KMS-11 (cell line): ENCODE measurements at regions not wholly inside any gene's neighbourhood (a gene's known extent, or its start where the extent isn't known, plus 50 kb on each side); places are given as distances from the start of the nearest gene placed in this dataset.
A peak's percentile ranks its signal among the peaks of the same experiment; 100 is the strongest.

ENCODE experiments used
- H2AFZ ChIP-seq: fragments of 200-600 bp; sonication (generic); 2 replicates; pipeline ENCODE4 v1.6.1; 2016; ENCODE audit warnings: antibody characterized with exemption, mixed run types, low read depth
- H3K27ac ChIP-seq: fragments of 200-600 bp; sonication (generic); 2 replicates; pipeline ENCODE4 v1.6.1; 2016; ENCODE audit warnings: mild to moderate bottlenecking, mixed run types
- H3K27me3 ChIP-seq: fragments of 200-600 bp; sonication (generic); 2 replicates; pipeline ENCODE4 v1.6.1; 2017; ENCODE audit warnings: mild to moderate bottlenecking, low read depth, mixed run types, moderate library complexity; ENCODE audit not compliant: insufficient read depth
- H3K36me3 ChIP-seq: fragments of 200-600 bp; sonication (generic); 2 replicates; pipeline ENCODE4 v1.6.1; 2017; ENCODE audit warnings: mild to moderate bottlenecking, mixed run types; ENCODE audit not compliant: insufficient read depth
- H3K4me1 ChIP-seq: fragments of 200-600 bp; sonication (generic); 2 replicates; pipeline ENCODE4 v1.6.1; 2016; ENCODE audit warnings: mild to moderate bottlenecking, low read depth, mixed run types; ENCODE audit not compliant: poor library complexity, severe bottlenecking
- H3K4me2 ChIP-seq: fragments of 200-600 bp; sonication (generic); 2 replicates; pipeline ENCODE4 v1.7.0; 2016; ENCODE audit warnings: mild to moderate bottlenecking, mixed run types
- H3K4me3 ChIP-seq: fragments of 200-600 bp; sonication (generic); IDR thresholded peaks from 2 replicates; pipeline ENCODE4 v1.6.1; 2017; ENCODE audit warnings: low read depth, low read length, mixed read lengths; ENCODE audit not compliant: insufficient read depth
- H3K79me2 ChIP-seq: fragments of 200-600 bp; sonication (generic); 2 replicates; pipeline ENCODE4 v1.6.1; 2016; ENCODE audit warnings: low read depth, mixed run types; ENCODE audit not compliant: insufficient read depth
- H3K9ac ChIP-seq: fragments of 200-600 bp; sonication (generic); 2 replicates; pipeline ENCODE4 v1.6.1; 2016; ENCODE audit warnings: mild to moderate bottlenecking, mixed run types
- H4K20me1 ChIP-seq: fragments of 200-600 bp; sonication (generic); 2 replicates; pipeline ENCODE4 v1.6.1; 2016; ENCODE audit warnings: mild to moderate bottlenecking, mixed run types; ENCODE audit not compliant: insufficient read depth
- TF ChIP-seq, protein P1 (sequence below): fragments of 200-600 bp; sonication (generic); conservative IDR thresholded peaks from 2 replicates; pipeline ENCODE4 v1.6.1; 2017; ENCODE audit warnings: low read depth, mild to moderate bottlenecking, antibody characterized with exemption, low read length, moderate library complexity, mixed read lengths

DNA sequence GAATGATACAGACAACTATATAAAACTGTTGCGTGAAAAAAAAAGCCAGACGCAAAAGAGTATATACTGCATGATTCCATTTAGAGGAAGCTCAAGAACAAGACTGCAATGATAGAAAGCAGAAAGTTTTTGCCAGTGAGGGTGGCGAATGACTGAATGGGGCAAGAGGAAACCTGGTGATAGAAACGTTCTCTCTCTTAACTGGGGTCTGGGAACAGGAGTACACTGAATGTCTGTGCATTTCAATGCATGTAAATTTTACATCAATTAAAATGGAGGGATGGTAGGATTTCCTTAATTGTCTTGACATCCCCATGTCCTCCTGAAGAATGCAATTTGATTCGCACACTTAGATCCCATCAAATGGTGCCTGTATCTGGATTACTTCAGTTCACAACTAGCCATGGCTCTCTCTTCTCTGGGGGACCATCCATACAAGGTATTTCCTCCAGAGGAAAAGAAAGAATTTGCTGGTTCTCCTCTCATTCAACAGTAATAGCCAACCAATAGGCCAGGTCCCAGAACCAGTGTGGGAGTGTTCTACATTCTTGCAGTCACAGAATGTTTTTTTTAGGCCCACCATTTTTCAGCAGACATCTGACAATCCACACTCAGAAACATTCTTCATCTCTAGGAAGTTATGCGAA lies 221.0 kb upstream of the KLF14 start:
- no peak overlapping the region for H2AFZ ChIP-seq
- no peak overlapping the region; the same call in 1 of the 2 replicates for H3K4me2 ChIP-seq
- H3K27ac ChIP-seq, result no peak overlapping the region
- no peak overlapping the region for H3K9ac ChIP-seq
- H3K4me3 ChIP-seq, result no peak overlapping the region
- H3K27me3 ChIP-seq, result no peaks in the 10 kb centered on the region
- H3K36me3 ChIP-seq, result peaks cover 3% of the 10 kb centered on the region; the same call in 1 of the 2 replicates
- peaks cover 53% of the 10 kb centered on the region for H4K20me1 ChIP-seq
- peaks cover 100% of the 10 kb centered on the region for H3K79me2 ChIP-seq
- H3K4me1 ChIP-seq, result peaks cover 93% of the 10 kb centered on the region
- TF ChIP-seq, protein P1, sequence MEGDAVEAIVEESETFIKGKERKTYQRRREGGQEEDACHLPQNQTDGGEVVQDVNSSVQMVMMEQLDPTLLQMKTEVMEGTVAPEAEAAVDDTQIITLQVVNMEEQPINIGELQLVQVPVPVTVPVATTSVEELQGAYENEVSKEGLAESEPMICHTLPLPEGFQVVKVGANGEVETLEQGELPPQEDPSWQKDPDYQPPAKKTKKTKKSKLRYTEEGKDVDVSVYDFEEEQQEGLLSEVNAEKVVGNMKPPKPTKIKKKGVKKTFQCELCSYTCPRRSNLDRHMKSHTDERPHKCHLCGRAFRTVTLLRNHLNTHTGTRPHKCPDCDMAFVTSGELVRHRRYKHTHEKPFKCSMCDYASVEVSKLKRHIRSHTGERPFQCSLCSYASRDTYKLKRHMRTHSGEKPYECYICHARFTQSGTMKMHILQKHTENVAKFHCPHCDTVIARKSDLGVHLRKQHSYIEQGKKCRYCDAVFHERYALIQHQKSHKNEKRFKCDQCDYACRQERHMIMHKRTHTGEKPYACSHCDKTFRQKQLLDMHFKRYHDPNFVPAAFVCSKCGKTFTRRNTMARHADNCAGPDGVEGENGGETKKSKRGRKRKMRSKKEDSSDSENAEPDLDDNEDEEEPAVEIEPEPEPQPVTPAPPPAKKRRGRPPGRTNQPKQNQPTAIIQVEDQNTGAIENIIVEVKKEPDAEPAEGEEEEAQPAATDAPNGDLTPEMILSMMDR, result no peak

DNA sequence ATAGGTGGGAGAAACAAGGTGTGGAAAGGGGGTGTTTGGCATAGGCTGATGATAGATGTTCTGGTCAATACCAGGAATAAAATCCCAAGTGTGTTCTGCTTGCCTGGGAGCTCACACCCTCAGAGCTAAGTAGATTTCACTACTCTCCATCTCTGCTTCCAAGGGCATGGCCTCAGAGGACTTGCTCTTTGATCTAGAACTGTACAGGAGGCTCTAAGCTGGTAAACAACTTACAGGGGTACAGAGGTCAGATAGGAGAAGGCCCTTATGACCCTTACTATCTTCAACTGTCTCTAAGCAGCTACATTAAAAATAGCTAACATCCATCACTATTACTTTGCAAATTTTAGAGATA lies 221.5 kb upstream of the KLF14 start:
- no peak overlapping the region for H3K27ac ChIP-seq
- TF ChIP-seq, protein P1, result no peak
- H3K4me3 ChIP-seq, result no peak overlapping the region
- H2AFZ ChIP-seq, result no peak overlapping the region
- H3K36me3 ChIP-seq, result peaks cover 3% of the 10 kb centered on the region; the same call in 1 of the 2 replicates
- H3K4me2 ChIP-seq, result peak overlapping the region; percentile 71; the same call in 1 of the 2 replicates
- H4K20me1 ChIP-seq, result peaks cover 52% of the 10 kb centered on the region
- peaks cover 100% of the 10 kb centered on the region for H3K79me2 ChIP-seq
- H3K27me3 ChIP-seq, result no peaks in the 10 kb centered on the region
- peaks cover 88% of the 10 kb centered on the region for H3K4me1 ChIP-seq
- H3K9ac ChIP-seq, result no peak overlapping the region

DNA sequence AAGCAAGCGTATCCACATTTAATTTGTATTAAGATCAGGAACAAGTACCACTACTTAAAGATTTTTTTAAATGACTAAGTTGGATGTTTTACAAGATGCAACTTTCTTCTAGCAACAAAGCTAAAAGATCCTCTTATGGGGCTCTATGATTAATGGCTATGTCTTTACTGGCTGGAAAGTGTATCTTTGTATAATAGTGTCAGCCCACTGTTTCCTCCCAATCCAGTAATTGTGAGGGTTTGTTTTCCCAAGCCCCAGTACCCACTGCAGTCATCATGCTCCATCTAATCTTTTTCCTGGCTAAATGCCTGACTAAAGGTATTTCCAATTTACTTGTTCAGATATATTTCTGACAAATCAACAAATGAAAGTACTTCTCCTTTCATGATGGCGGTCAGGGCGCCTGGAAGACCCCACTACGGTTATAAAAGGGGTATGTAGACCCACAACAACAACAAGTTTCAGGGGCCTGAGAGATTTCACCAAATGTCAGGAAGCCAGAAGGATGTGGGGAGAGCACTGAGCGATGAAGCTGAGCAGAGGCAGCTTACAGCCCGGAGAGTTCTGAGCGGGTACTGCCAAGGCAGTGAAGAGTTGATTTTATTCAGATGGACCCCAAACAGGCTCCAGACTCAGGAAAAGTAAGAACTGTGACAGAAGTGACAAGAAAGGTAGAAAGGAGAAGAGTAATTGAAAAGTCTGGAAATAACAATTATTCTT lies 222.6 kb upstream of the KLF14 start:
- Histone ChIP-seq H3K4me3 (no peak overlapping the region), H3K27me3 (no peaks in the 10 kb centered on the region), H2AFZ (no peak overlapping the region), H3K27ac (no peak overlapping the region), H3K4me2 (peak overlapping the region; percentile 71; the same call in 1 of the 2 replicates), H3K9ac (no peak overlapping the region), H4K20me1 (peaks cover 44% of the 10 kb centered on the region), H3K4me1 (peaks cover 81% of the 10 kb centered on the region), H3K79me2 (peaks cover 95% of the 10 kb centered on the region), H3K36me3 (peaks cover 3% of the 10 kb centered on the region; the same call in 1 of the 2 replicates)
- TF ChIP-seq, protein P1, result no peak

GRCh38 chr7:130957137-130957513 lies 223.1 kb upstream of the KLF14 start:
- TF ChIP-seq, protein P1, result no peak
- H4K20me1 ChIP-seq, result peaks cover 44% of the 10 kb centered on the region
- peaks cover 81% of the 10 kb centered on the region for H3K4me1 ChIP-seq
- H3K36me3 ChIP-seq, result peaks cover 3% of the 10 kb centered on the region; the same call in 1 of the 2 replicates
- no peak overlapping the region for H3K27ac ChIP-seq
- no peak overlapping the region for H2AFZ ChIP-seq
- H3K4me2 ChIP-seq, result peak overlapping the region; percentile 71
- H3K9ac ChIP-seq, result no peak overlapping the region
- H3K27me3 ChIP-seq, result no peaks in the 10 kb centered on the region
- peaks cover 92% of the 10 kb centered on the region for H3K79me2 ChIP-seq
- no peak overlapping the region for H3K4me3 ChIP-seq
